ENCODE measurements at regions not wholly inside any gene's neighbourhood (a gene's known extent, or its start where the extent isn't known, plus 50 kb on each side); places are given as distances from the start of the nearest gene placed in this dataset.

- H3K27ac ChIP-seq (ENCODE audit: control insufficient read depth, insufficient read depth, low read length), result no peak overlapping the region
- H3K4me2 ChIP-seq (ENCODE audit: control insufficient read depth, extremely low read depth, insufficient read depth, low read depth, low read length), result no peak overlapping the region
- no peak overlapping the region for H2AFZ ChIP-seq (ENCODE audit: control insufficient read depth, low read length)
- no peaks in the 10 kb centered on the region for H3K9me3 ChIP-seq (ENCODE audit: control insufficient read depth, low read depth, low read length)
- no peaks in the 10 kb centered on the region for H3K4me1 ChIP-seq (ENCODE audit: control insufficient read depth, extremely low read depth, insufficient read depth, low read length)
- H3K36me3 ChIP-seq (ENCODE audit: control insufficient read depth in 2 of 2, extremely low read depth in 1 of 2, insufficient read depth in 2 of 2, low read length in 2 of 2), result no peaks in the 10 kb centered on the region
- dilution Hi-C loops (cut with MboI; ENCODE audit: extremely low pct_ligation_motif_present, low sequenced_read_pairs), result no loop called here
- TF ChIP-seq EZH2 (IDR thresholded peaks at IDR 0.05; ENCODE audit: low read length) (no peak), CTCF (optimal IDR thresholded peaks at IDR 0.05 in 1 of 3, IDR thresholded peaks at IDR 0.05 in 1 of 3, conservative IDR thresholded peaks at IDR 0.05 in 1 of 3; ENCODE audit: extremely low read depth in 1 of 3, insufficient read depth in 2 of 3, low read length in 3 of 3) (no peak)
- H3K9me1 ChIP-seq (ENCODE audit: control insufficient read depth, extremely low read depth, insufficient read depth, low read length), result no peaks in the 10 kb centered on the region
- H3K4me3 ChIP-seq (ENCODE audit: control insufficient read depth in 2 of 3, extremely low read depth in 1 of 3, insufficient read depth in 2 of 3, low read depth in 1 of 3, low read length in 3 of 3), result no peak overlapping the region
- DNase-seq (ENCODE audit: low read depth, low spot score), result no peak
- FAIRE-seq, result no peak
- no peak overlapping the region for H3K9ac ChIP-seq (ENCODE audit: control insufficient read depth, extremely low read depth, insufficient read depth, low read length)
- H3K27me3 ChIP-seq (ENCODE audit: control insufficient read depth, extremely low read depth, insufficient read depth, low read length), result no peaks in the 10 kb centered on the region
- H4K20me1 ChIP-seq (ENCODE audit: control insufficient read depth, extremely low read depth, insufficient read depth, low read length), result no peaks in the 10 kb centered on the region
- H3K79me2 ChIP-seq (ENCODE audit: control insufficient read depth, insufficient read depth, low read length), result no peaks in the 10 kb centered on the region
Observed at GRCh38 chr6:22028403-22029090, 268.3 kb downstream of the PRL start.

- dilution Hi-C loops (cut with MboI; ENCODE audit: extremely low pct_ligation_motif_present, low sequenced_read_pairs), result no loop called here
- no peaks in the 10 kb centered on the region for H3K36me3 ChIP-seq (ENCODE audit: control insufficient read depth in 2 of 2, extremely low read depth in 1 of 2, insufficient read depth in 2 of 2, low read length in 2 of 2)
- H3K9me1 ChIP-seq (ENCODE audit: control insufficient read depth, extremely low read depth, insufficient read depth, low read length), result no peaks in the 10 kb centered on the region
- H3K9ac ChIP-seq (ENCODE audit: control insufficient read depth, extremely low read depth, insufficient read depth, low read length), result no peak overlapping the region
- no peak overlapping the region for H3K4me3 ChIP-seq (ENCODE audit: control insufficient read depth in 2 of 3, extremely low read depth in 1 of 3, insufficient read depth in 2 of 3, low read depth in 1 of 3, low read length in 3 of 3)
- no peaks in the 10 kb centered on the region for H4K20me1 ChIP-seq (ENCODE audit: control insufficient read depth, extremely low read depth, insufficient read depth, low read length)
- H3K27me3 ChIP-seq (ENCODE audit: control insufficient read depth, extremely low read depth, insufficient read depth, low read length), result no peaks in the 10 kb centered on the region
- FAIRE-seq, result no peak
- no peaks in the 10 kb centered on the region for H3K9me3 ChIP-seq (ENCODE audit: control insufficient read depth, low read depth, low read length)
- no peak for TF ChIP-seq EZH2 (IDR thresholded peaks at IDR 0.05; ENCODE audit: low read length)
- no peak for TF ChIP-seq CTCF (optimal IDR thresholded peaks at IDR 0.05 in 1 of 3, IDR thresholded peaks at IDR 0.05 in 1 of 3, conservative IDR thresholded peaks at IDR 0.05 in 1 of 3; ENCODE audit: extremely low read depth in 1 of 3, insufficient read depth in 2 of 3, low read length in 3 of 3)
- no peak overlapping the region for H3K27ac ChIP-seq (ENCODE audit: control insufficient read depth, insufficient read depth, low read length)
- no peak overlapping the region for H2AFZ ChIP-seq (ENCODE audit: control insufficient read depth, low read length)
- no peak overlapping the region for H3K4me2 ChIP-seq (ENCODE audit: control insufficient read depth, extremely low read depth, insufficient read depth, low read depth, low read length)
- H3K4me1 ChIP-seq (ENCODE audit: control insufficient read depth, extremely low read depth, insufficient read depth, low read length), result no peaks in the 10 kb centered on the region
- DNase-seq (ENCODE audit: low read depth, low spot score), result no peak
- no peaks in the 10 kb centered on the region for H3K79me2 ChIP-seq (ENCODE audit: control insufficient read depth, insufficient read depth, low read length)
Observed at GRCh38 chr6:22029171-22029570, 267.7 kb downstream of the PRL start.

Measured in keratinocyte (primary cell).